CD4-positive, alpha-beta T cell treated with Interleukin-1 beta for 1 hour (primary cell): ENCODE measurements at regions not wholly inside any gene's neighbourhood (a gene's known extent, or its start where the extent isn't known, plus 50 kb on each side); places are given as distances from the start of the nearest gene placed in this dataset.
"Not testable (repeated sequence)": the region's sequence is repeated elsewhere in the genome, so short reads cannot be mapped to it uniquely, and the experiment has no call there.

Experiments
- DNase-seq, 2 donors: peaks; one replicate each; pipeline ENCODE4 v3.0.0-alpha.2; 2020 to 2022

DNA sequence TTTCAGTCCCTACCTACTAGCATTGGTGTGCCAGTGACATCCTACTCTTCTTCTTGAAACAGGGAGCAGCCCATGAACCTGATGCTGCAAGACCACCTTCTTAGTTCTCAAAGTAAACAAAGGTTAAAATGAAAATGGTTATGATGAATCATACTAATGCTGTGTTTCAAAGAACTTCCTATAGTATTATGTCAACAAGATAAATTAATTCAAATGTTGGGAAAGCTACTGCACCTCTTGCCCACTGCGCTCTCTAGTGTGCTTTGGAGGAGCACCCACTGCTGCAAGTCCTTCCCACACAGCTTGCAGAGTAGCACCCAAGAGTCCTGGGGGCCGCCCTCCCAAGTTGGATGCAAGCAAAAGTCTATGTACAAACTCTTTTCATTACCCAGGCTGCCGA, 81.1 kb downstream of the CD200R1L start:
- no peak for DNase-seq

DNA sequence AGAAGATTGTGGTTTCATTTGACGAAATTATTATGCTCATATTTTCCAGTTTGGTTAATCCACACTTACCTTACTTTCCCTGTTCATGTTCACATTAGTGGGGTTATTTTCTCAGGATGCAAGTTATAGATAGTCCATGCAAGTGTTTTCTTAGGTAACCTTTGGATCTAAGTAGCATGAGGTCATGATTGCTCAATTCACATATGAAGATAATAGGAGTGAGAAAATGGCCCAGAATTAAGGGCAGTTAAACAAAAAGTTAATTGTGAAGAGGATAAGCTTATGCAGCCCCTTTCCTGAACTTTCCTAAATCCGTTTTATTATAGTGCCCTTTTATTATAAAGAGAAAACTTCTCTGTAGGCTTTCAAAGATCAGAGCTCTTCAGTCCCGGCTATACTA, 83.4 kb downstream of the CD200R1L start:
- no peak for DNase-seq

DNA sequence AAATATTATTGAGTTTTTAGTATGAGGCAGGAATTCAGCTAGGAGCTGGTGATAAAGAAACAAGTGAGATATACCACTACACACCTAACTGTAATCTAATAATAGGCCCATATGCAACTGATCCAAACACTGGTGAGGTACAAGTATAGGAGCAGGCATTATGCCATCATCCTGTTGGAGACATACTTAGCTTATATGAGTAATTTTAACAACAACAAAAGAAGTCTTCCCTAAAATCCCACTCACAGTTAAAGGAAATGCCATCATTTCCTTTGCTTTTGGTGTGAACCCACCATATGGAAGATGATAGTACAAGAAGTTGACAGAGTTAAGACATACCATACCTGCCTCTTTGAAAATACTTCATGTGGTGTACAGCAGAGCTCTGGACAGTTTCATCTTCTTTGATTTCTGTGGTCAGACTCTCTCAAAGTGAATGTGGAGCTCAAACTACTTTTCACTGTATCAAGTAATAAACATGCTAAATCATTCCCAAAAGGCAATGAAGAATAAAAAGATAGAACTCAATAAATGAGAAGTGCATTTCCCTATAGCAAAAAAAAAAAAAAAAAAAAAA, 85.5 kb downstream of the CD200R1L start:
- no peak for DNase-seq

DNA sequence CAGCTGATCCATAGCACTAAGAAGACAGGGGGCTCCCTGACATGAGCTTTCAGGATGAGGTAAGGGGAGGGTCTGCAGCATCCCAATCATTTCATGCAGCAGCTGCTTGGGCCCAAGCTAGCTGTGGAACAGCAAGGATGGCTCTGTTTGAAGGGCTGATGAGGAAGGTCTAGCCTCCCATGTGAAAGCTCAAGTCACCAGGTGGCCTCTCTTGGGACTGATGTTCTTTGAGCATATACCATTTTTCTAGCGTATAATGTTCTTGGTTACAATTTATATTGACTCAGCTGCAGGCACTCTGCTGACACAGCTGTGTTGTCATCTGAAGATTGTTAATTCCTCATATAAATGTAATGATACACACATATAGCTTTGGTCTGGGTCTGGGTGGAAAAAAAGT, 87.0 kb downstream of the CD200R1L start:
- no peak for DNase-seq

DNA sequence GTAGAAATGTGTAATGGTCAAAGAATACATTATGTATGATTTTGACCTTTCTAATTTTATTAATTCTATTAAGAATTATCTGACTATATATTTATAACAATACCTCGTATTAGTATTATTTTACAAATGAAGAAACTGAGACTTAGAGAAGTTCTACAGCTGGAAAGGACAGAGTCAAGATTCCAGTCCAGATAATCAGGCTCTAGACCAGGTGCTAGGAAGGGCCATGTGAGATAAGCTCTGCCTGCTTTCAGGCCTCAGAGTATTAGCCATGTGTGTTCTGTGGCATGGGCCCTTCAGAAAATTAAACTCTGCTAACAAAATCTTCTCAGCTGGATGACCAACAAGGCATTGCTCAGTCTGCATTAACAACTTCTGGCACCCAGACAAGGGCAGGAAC, 87.5 kb downstream of the CD200R1L start:
- no peak for DNase-seq

DNA sequence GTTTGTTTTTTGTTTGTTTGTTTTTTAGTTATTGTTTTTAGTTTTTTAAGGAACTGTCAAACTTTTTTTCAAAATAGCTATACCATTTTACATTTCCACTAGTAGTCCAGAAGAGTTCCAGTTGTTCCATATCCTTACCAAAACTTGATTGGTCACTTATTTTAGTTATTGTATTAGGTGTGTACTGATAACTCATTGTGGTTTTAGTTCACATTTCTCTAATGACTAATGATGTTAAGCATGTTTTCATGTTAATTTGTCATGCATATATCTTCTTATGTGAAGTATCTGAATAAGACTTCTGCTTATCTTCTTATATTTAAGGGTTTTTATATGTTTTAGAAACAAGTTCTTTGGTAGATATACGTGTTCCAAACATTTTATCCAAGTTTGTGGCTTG, 89.5 kb downstream of the CD200R1L start:
- no peak for DNase-seq

DNA sequence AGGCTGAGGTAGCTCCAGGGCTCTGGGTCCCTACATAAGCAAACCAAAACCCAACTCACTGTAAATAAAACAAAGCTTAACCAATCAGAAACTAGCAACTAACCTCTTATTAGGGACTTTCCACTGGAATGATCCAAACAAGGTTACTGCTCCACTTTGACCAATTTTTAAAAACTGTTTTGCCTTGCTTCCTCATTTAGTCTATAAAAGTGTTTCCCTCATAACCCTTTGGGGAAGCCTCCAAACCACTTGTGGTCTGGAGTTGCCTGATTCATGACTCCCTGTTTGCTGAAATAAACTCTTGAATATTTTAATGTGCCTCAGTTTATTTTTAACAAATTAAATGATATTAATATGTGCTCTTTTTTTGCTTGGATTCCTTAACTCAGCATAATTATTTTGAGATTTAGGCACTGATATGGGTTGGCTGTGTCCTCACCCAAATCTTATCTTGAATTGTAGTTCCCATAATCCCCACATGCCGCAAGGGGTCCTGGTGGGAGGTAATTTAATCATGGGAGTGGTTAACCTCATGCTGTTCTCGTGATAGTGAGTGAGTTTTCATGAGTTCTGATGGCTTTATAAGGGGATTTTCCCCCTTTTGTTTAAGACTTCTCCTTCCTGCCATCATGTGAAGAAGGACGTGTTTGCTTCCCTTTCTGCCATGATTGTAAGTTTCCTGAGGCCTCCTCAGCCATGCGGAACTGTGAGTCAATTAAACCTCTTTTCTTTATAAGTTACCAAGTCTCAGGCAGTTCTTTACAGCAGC, 90.6 kb downstream of the CD200R1L start:
- no peak for DNase-seq

DNA sequence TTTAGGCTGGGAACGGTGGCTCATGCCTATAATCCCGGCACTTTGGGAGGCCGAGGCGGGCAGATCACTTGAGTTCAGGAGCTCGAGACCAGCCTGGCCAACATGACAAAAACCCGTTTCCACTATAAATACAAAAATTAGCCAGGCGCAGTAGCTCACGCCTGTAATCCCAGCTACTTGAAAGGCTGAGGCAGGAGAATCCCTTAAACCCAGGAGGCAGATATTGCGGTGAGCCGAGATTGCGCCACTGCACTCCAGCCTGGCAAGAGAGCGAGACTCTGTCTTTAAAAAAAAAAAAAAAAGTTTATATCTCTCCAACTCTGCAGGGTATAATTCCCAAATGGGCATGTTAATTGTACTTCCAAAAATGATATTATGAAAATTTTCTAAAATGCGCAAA, 91.6 kb downstream of the CD200R1L start:
- DNase-seq = not testable (repeated sequence)

DNA sequence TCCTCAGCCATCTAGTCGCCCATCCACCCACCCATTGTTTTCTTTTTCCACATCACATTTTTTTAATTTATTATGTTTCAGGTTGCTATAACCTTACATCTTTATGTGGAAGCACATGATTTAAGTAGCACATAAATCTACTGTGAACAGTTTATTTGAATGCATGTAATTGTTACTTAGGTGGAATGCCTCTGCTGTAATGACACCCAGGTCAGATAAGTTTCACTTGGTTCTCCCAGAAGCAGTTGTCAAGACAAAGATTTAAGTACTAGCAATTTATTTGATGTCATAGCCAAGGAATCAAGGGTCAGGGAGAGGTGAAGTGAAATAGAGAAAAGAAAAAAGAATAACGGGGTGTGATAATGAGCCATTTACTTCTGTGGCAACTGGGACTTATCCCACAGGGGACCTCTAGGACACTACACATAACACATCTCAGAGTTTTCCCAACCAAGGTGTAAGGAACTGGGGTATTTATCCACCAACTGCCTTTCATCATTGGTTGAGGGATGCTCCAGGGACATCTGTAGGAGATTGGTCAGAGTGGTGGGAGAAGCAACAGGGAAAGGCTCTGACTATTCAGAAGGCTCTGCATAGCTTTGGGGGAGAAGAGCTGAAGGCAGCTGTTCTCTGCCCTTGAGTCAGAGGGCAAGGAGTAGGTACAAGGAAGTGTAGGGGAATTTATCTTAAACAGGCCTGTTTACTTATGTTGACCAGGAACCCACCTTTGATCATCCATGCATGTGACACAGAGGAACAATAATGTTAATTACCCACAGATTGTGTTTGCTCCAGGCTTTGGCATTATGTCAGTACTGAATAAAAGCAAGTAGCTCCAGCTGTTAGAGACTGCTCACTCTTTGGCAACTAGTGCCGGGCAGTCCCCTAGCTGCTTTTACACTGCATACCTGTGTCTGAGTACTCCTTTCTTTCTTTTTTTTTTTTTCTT, 94.8 kb downstream of the CD200R1L start:
- no peak for DNase-seq

DNA sequence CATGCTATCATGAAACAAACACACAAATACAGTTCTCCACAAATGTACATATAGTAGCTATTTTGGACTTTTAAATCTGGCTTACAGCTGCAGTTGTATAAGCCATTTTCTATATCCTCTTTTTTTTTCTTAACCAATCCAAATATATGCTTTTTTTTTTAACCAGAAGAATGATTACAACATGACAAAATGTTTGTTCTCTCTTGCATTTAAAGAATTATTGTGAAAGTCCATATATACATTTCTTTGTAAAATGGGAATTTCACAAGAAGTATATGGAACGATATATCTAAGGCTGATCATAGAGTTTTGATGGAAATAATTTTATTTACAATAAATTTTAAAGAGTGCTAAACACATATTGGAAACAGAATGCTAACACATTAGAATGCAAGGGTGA, 95.6 kb downstream of the CD200R1L start:
- no peak for DNase-seq

DNA sequence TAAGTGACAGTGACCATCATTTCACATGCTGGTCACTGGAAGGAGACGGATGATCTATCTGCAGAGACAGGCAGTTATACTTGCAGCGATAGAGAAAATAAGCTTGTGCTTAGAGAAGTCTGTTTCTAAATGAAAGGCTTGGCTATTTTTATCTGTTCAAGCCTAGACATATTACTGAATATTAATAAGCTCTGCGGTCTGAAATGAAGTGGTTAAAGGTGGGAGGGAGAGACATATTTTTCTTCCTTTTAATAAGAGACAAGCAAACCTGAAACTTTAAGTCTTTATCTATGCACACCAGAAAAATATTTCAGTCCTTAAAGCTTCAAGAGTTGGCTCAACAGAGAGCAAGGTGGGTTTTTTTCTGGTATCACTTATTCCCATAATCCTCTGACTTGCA, 99.0 kb downstream of the CD200R1L start:
- no peak for DNase-seq

DNA sequence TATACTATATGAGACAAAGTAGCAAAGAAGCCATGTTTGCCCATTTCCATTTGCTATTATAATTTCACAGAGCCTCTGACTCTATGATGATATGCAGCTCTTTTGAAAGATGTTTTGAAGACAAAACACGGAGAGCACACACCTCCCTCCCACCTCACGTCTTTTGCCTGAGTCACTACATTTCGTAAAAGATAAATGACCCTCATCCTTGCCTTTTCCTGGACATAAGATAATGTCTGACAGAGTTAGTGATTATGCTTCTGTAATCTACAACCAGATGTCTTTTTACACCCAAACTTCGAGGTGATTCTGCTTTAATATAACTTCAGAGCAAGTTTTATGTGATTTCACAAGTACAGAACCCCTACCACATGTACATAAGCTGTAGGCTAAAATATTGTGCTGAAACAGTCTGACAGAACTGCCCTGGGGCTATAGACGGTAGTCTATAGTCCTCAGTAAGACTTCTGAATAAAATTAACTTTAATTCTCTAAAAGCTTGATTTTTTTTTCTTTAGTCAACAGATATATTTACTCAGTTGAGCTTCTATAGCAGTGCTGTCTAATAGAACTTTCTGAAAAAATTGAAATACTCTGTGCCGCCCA, 99.9 kb downstream of the CD200R1L start:
- no peak for DNase-seq

DNA sequence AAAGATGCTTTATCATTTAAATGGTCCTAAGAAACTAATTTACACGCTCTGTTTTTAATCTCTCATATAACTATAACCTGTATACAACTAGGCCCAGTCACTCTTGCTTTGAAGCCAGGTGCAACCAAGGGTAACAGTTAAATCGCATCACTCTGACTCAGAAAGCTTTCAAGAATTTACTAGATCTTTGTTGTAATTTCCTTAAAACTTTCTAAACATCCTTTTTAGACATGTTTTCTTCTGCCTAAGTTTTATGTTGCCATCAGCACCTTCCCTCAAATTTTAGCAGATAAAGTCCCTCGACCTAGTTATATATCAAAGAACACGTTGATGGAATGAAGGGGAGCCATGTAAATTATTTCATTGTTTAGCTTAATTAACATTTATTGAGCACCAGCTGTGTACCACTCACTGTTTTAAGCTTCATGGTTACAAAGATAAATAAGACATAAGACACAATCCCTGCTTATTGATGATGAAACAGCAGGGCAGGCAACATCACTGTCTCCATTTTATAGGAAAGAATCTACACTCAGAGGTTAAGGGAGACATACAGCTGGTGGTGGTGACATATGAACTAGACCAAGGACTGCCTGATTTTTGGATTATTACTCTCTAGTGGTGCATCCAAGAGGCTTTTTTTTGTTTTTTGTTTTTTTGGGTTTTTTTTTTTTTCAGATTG, 101.0 kb downstream of the CD200R1L start:
- DNase-seq = no peak

DNA sequence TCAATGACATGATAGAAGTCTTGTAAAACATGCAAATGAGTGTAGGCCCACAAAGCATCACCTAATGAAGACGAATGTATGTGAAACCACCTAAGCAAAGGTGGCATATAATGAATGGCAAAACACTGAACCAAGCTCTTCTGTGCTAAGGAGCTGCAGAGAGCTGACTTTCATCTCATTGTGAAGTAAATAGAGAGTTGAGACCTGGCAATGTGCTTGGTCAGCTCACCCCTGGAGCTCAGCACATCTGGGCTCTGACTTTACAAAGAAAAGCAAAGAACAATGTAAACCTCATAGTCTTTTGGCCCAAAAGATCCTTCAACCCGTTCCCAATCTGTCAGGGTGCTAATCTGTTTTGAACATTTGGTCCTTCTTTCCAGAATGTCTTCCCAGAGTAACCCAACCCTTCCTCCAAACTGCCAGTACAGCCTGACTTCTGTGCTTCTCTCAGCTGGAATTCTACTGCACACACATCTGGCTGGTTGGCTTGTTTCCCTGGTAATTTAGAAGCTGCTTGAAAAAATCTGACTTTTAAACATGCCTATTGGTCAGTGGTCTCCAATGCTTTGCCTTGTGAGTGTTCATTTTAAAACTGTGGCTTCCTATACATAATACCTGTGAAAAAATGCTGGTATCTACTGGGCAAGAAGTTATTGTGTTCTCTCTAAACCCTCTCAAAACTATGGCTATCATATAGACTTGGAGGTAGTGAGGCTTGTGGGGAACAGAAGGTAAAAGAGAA, 101.7 kb downstream of the CD200R1L start:
- no peak for DNase-seq

DNA sequence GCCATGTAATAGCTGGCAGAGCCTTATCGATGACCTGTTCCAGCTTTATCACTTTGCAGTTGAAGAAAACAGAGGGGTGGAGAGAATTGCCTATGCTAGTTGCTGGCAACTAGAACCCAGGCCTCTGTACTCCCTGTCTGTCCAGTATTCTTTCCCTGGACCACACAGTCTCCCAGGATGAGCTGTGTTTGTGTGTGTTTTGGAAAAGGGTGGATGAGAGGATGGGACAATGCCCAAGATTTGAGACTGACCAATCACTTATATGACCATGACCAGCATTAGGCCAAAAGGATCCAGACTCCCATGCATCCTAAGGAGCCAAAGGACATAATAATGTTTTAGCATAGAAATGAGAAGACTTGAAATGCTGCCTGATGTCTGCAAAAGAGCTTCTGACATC, 102.6 kb downstream of the CD200R1L start:
- DNase-seq = no peak

DNA sequence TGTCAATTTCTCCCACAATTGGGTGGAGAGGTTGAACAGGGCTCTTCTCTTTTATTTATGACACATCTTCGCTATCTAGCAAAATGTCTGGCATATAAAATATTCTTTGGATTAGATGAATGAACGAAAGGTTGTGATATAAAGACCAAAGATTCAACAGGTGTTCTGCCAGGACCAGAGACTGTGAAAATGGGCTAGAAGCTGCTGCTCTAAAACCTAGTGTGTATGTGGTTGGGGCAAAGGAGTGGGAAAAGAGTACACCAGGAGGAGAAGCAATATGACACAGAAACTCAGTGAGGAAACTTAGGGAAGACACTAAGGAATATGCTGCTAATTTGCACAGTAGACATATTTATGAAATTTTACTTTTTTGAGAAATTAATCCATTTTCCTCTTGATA, 102.0 kb upstream of the CCDC80 start:
- no peak for DNase-seq

DNA sequence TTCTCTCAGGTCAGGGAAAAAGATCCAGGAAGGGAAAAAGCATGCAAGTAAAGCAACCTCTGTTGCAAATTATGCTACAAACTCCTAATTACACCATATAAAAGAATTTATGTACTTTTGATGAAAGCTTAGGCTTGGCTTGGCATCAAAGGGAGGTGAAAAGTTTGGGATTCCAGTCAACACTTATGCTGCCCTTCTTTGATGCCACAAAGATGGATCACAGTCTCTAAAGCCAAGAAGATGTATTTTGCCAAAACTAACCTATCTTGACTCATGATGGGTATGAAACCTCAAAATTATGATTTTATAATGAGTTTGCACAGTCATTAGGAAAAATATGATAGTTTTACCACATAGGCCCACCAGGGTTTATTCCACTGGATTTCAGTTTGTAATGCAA, 101.0 kb upstream of the CCDC80 start:
- DNase-seq = no peak

DNA sequence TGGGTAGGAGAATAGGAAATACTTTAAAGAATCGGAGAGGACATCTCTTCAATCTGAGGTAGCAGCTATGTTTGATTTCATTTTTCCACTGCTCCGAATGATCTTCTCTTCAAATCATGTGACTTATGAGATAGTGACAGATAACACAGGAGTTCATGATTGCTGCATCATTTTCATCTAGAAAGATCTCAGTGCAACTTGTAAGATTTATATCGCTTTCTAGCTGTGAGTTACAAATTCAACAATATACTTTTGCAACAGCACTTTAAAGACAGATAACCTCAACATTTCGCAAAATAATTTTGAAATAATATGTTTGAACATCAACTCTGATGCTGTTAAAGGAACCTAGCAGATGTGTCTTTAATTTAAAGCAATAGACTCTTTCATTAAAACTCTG, 99.9 kb upstream of the CCDC80 start:
- DNase-seq = peak in 1 of 2 donors; percentile 19

DNA sequence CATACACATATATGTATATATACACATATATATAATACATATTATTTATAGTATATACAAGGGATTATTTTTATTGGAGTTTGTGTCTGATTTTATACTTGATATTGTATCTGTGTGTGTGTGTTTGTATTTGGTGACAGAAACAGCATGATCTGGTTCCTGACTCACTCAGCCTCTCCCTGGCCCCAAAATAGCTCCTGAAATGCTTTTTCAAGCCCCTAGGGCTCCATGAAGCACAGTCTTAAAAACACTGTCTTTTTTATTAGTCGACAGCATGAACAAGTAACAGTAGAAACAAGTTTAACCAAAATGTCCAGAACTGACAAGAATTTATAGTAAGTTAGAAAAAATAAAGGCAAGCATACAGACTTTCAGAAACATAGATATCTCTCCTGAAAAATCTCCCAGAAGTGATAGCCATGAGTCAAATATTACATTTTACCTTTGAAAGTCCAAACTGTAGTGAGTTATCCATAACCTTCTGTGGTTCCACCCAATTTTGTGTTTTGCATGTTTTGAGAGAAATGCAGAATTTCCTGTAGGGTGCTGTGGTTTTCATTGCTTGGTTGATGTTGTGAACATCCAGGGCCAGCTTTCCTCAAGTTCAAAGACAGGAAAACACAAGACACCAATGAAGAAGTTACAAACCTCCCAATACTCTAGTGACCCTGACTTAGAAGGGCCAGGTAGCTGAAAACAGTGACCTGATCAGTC, 98.5 kb upstream of the CCDC80 start:
- no peak for DNase-seq

DNA sequence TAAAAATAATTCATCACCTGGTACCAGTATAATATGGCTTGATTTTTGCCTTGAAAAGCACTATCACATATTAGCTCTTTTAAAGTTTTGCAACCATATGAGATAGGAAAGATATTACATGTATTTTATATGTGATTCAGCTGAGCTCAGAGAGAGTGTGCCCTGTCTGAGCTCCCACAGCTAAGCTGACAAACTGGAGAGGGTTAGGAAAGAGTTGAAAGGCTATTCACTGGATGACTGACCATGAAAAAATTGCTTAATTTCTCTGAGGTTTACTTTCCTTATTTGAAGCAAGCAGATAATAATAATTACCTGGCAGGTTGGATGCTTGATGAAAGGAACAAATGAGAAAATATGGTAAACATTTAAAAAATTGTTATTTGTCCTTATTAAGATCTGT, 97.4 kb upstream of the CCDC80 start:
- no peak for DNase-seq
